ENCODE measurements at regions not wholly inside any gene's neighbourhood (a gene's known extent, or its start where the extent isn't known, plus 50 kb on each side); places are given as distances from the start of the nearest gene placed in this dataset.

DNA sequence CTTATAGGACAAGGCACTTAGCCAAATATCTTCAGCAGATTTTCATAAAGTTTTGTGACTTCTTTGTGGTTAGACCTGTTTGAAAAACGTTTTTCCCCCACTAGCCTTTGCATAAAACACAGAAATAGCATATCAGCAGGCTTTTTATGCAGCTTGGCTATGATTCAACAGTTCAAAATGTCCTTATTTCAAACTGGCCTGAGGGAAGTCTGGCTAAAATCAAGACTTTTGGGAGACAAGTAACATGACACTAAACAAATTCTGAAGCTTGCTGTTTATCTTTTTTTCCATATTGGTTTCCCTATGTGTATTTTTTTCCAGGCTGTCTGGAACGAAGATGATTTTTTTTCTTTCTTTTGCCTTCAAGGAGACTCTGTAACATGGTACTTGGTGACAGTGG is 95.1 kb upstream of the L3MBTL4 start:
- no peaks in the 10 kb centered on the region for H3K27me3 ChIP-seq (ENCODE audit: insufficient read depth, low read depth, low read length)
- TF ChIP-seq EP300 (conservative IDR thresholded peaks at IDR 0.05; ENCODE audit: poor library complexity, severe bottlenecking) (no peak), POLR2AphosphoS5 (IDR thresholded peaks at IDR 0.05) (no peak), EZH2 (IDR thresholded peaks at IDR 0.05; ENCODE audit: borderline replicate concordance, insufficient read depth, low read length, poor library complexity, severe bottlenecking) (no peak), RAD21 (conservative IDR thresholded peaks at IDR 0.05) (no peak), TAF1 (IDR thresholded peaks at IDR 0.05; ENCODE audit: low read depth) (no peak), SMC3 (conservative IDR thresholded peaks at IDR 0.05; ENCODE audit: poor library complexity) (no peak), MXI1 (conservative IDR thresholded peaks at IDR 0.05; ENCODE audit: poor library complexity, severe bottlenecking) (no peak)
- TF ChIP-seq, protein P1, sequence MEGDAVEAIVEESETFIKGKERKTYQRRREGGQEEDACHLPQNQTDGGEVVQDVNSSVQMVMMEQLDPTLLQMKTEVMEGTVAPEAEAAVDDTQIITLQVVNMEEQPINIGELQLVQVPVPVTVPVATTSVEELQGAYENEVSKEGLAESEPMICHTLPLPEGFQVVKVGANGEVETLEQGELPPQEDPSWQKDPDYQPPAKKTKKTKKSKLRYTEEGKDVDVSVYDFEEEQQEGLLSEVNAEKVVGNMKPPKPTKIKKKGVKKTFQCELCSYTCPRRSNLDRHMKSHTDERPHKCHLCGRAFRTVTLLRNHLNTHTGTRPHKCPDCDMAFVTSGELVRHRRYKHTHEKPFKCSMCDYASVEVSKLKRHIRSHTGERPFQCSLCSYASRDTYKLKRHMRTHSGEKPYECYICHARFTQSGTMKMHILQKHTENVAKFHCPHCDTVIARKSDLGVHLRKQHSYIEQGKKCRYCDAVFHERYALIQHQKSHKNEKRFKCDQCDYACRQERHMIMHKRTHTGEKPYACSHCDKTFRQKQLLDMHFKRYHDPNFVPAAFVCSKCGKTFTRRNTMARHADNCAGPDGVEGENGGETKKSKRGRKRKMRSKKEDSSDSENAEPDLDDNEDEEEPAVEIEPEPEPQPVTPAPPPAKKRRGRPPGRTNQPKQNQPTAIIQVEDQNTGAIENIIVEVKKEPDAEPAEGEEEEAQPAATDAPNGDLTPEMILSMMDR (IDR thresholded peaks at IDR 0.05; ENCODE audit: poor library complexity, severe bottlenecking) = no peak
- TF ChIP-seq, protein P2, sequence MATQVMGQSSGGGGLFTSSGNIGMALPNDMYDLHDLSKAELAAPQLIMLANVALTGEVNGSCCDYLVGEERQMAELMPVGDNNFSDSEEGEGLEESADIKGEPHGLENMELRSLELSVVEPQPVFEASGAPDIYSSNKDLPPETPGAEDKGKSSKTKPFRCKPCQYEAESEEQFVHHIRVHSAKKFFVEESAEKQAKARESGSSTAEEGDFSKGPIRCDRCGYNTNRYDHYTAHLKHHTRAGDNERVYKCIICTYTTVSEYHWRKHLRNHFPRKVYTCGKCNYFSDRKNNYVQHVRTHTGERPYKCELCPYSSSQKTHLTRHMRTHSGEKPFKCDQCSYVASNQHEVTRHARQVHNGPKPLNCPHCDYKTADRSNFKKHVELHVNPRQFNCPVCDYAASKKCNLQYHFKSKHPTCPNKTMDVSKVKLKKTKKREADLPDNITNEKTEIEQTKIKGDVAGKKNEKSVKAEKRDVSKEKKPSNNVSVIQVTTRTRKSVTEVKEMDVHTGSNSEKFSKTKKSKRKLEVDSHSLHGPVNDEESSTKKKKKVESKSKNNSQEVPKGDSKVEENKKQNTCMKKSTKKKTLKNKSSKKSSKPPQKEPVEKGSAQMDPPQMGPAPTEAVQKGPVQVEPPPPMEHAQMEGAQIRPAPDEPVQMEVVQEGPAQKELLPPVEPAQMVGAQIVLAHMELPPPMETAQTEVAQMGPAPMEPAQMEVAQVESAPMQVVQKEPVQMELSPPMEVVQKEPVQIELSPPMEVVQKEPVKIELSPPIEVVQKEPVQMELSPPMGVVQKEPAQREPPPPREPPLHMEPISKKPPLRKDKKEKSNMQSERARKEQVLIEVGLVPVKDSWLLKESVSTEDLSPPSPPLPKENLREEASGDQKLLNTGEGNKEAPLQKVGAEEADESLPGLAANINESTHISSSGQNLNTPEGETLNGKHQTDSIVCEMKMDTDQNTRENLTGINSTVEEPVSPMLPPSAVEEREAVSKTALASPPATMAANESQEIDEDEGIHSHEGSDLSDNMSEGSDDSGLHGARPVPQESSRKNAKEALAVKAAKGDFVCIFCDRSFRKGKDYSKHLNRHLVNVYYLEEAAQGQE (IDR thresholded peaks at IDR 0.05; ENCODE audit: borderline replicate concordance) = no peak

DNA sequence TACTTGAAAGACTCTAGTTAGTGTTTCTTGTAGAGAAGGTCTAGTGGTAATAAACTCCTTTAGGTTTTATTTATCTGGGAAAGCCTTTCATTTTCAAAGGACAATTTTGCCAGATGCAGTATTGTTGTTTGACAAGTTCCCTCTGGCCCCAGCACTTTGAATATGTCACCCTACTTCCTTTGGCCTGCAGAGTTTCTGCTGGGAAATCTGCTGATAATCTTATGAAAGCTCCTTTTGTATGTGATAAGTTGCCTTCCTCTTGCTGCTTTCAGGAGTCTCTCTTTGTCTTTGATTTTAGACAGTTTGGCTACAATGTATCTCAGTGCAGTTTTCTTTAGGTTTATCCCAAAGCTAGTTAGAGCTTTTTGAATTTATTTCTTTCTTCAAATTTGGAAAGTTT is 106.2 kb upstream of the L3MBTL4 start:
- Histone ChIP-seq H3K9me2 (ENCODE audit: insufficient read depth, low read length) (no peaks in the 10 kb centered on the region), H3K27me3 (ENCODE audit: insufficient read depth, low read depth, low read length) (no peaks in the 10 kb centered on the region), H3K9me3 (ENCODE audit: low read length) (no peaks in the 10 kb centered on the region), H3K4me2 (ENCODE audit: low read length) (no peak overlapping the region), H3K79me2 (replicated peaks; ENCODE audit: insufficient read depth, low read length) (no peaks in the 10 kb centered on the region), H3K9ac (ENCODE audit: low read length) (no peak overlapping the region), H3K27ac (ENCODE audit: low read length) (no peak overlapping the region), H3F3A (ENCODE audit: insufficient read depth, low read length, poor library complexity, severe bottlenecking) (no peaks in the 10 kb centered on the region), H4K20me1 (ENCODE audit: insufficient read depth) (no peaks in the 10 kb centered on the region), H3K4me3 (ENCODE audit: low read length) (no peak overlapping the region), H2AFZ (ENCODE audit: low read depth, low read length) (no peak overlapping the region), H3K36me3 (ENCODE audit: insufficient read depth, low read length) (no peaks in the 10 kb centered on the region)
- TF ChIP-seq POLR2AphosphoS5 (IDR thresholded peaks at IDR 0.05) (no peak), RAD21 (conservative IDR thresholded peaks at IDR 0.05) (no peak), EP300 (conservative IDR thresholded peaks at IDR 0.05; ENCODE audit: poor library complexity, severe bottlenecking) (no peak), MXI1 (conservative IDR thresholded peaks at IDR 0.05; ENCODE audit: poor library complexity, severe bottlenecking) (no peak), SMC3 (conservative IDR thresholded peaks at IDR 0.05; ENCODE audit: poor library complexity) (no peak), TAF1 (IDR thresholded peaks at IDR 0.05; ENCODE audit: low read depth) (no peak), EZH2 (IDR thresholded peaks at IDR 0.05; ENCODE audit: borderline replicate concordance, insufficient read depth, low read length, poor library complexity, severe bottlenecking) (no peak)
- TF ChIP-seq, protein P1 (IDR thresholded peaks at IDR 0.05; ENCODE audit: poor library complexity, severe bottlenecking) = no peak
- TF ChIP-seq, protein P2 (IDR thresholded peaks at IDR 0.05; ENCODE audit: borderline replicate concordance) = no peak

More for the DNA sequence above, 95.1 kb upstream of the L3MBTL4 start:
- Histone ChIP-seq H3K9ac (ENCODE audit: low read length) (no peak overlapping the region), H3K9me2 (ENCODE audit: insufficient read depth, low read length) (no peaks in the 10 kb centered on the region), H3K9me3 (ENCODE audit: low read length) (no peaks in the 10 kb centered on the region), H3K36me3 (ENCODE audit: insufficient read depth, low read length) (no peaks in the 10 kb centered on the region), H3K4me3 (ENCODE audit: low read length) (no peak overlapping the region), H3F3A (ENCODE audit: insufficient read depth, low read length, poor library complexity, severe bottlenecking) (no peaks in the 10 kb centered on the region), H2AFZ (ENCODE audit: low read depth, low read length) (no peak overlapping the region), H4K20me1 (ENCODE audit: insufficient read depth) (no peaks in the 10 kb centered on the region), H3K27ac (ENCODE audit: low read length) (no peak overlapping the region), H3K79me2 (replicated peaks; ENCODE audit: insufficient read depth, low read length) (no peaks in the 10 kb centered on the region), H3K4me2 (ENCODE audit: low read length) (no peak overlapping the region)

Data from neural cell (in vitro differentiated cells).